Heart left ventricle (tissue), 16 donors: ENCODE measurements at regions not wholly inside any gene's neighbourhood (a gene's known extent, or its start where the extent isn't known, plus 50 kb on each side); places are given as distances from the start of the nearest gene placed in this dataset.

Experiments used
- ATAC-seq, 4 donors: fragments of 200-7000 bp; cut with Tn5 transposase; one replicate each; pipeline ENCODE4 v1.9.1; 2020 to 2022; ENCODE audit warnings: moderate library complexity in 4 of 4, mild to moderate bottlenecking in 3 of 4, moderate number of reproducible peaks in 1 of 4
- DNase-seq, 5 donors: peaks; one replicate each; pipeline ENCODE4 v3.0.0-alpha.2; 2020
- H3K27ac ChIP-seq, 12 donors: fragments of 200-600 bp; sonication (generic) in 4 of 12; one replicate each; pipeline versions ENCODE4 v1.5.0 to v1.8.0; 2016 to 2022; ENCODE audit warnings: mild to moderate bottlenecking in 2 of 12
- H3K27me3 ChIP-seq, 9 donors: fragments of 200-600 bp; sonication (generic) in 2 of 9; one replicate each; pipeline versions ENCODE4 v1.5.1 to v1.8.0; 2016 to 2022; ENCODE audit warnings: mild to moderate bottlenecking in 3 of 9
- H3K36me3 ChIP-seq, 9 donors: fragments of 200-600 bp; sonication (generic) in 2 of 9; one replicate each; pipeline versions ENCODE4 v1.5.0 to v1.8.0; 2018 to 2022; ENCODE audit warnings: mild to moderate bottlenecking in 2 of 9
- H3K4me1 ChIP-seq, 12 donors: fragments of 200-600 bp; sonication (generic) in 4 of 12; one replicate each; pipeline versions ENCODE4 v1.5.0 to v1.8.0; 2016 to 2022; ENCODE audit warnings: mild to moderate bottlenecking in 3 of 12
- H3K4me3 ChIP-seq, 12 donors: fragments of 200-600 bp; sonication (generic) in 4 of 12; one replicate each; pipeline versions ENCODE4 v1.5.0 to v1.8.0; 2017 to 2022; ENCODE audit warnings: mild to moderate bottlenecking in 9 of 12, moderate library complexity in 4 of 12
- H3K9me3 ChIP-seq, 12 donors: fragments of 200-600 bp; sonication (generic) in 4 of 12; one replicate each; pipeline versions ENCODE4 v1.5.0 to v1.8.0; 2016 to 2022; ENCODE audit warnings: mild to moderate bottlenecking in 1 of 12
- CTCF ChIP-seq, 12 donors: fragments of 200-600 bp; sonication (generic) in 4 of 12; IDR thresholded peaks; one replicate each; pipeline versions ENCODE4 v1.5.0 to v1.8.0; 2018 to 2022; ENCODE audit warnings: antibody characterized with exemption in 12 of 12, mild to moderate bottlenecking in 5 of 12
- POLR2A ChIP-seq, 2 donors: fragments of 450-650 bp; IDR thresholded peaks; one replicate each; pipeline ENCODE4 v1.6.1; 2017; ENCODE audit warnings: antibody characterized with exemption in 2 of 2, mild to moderate bottlenecking in 2 of 2, moderate library complexity in 2 of 2
- WGBS, 4 donors: extraction: QIAGEN DNeasy Blood & Tissue Kit in 2 of 4; methylation state at CpG; one replicate each; pipeline versions ENCODE4 v1.1.5 to v1.1.7; 2013 to 2018; 5-methylcytosine and 5-hydroxymethylcytosine counted together
- intact Hi-C, 10 donors: fragments of 100-400 bp; cut with DNase I; formaldehyde crosslinking; loops; one replicate each; pipeline versions ENCODE4 v1.11.1 to v1.14.2; 2022
- donor health status: ischemic (EF 13 %, LVEDD 7.1; RV severe dilation, severe dysfunction).
- donor health status: healthy with polysubstance abuse.
- donor health status: DM: no; HTN: yes; CAD: no.
- donor health status: DM: no; HTN: no; CAD: no.
- donor health status: ischemic (EF 25% LVEDD 6.9; RV normal size, moderate dysfunction).
- donor health status: ischemic (EF 25% LVEDD 5.7; RV mildly dilated, moderate dysfunction).
- donor health status: healthy.
- donor health status: DM: yes; HTN: yes; CAD: no.
- donor health status: ischemic (EF 35%, LVEDD 5.7; RV mildly dilated, moderate dysfunction).
- donor health status: nonischemic (EF 11% LVEDD 7.7; RV severe dilation, severe dysfunction).
- donor health status: DM: yes; HTN: yes; CAD: no.
- donor health status: PGD.
- donor health status: ischemic (EF 29% LVEDD 5.4; RV normal size, mild dysfunction).
- donor health status: nonischemic (EF 23%, LVEDD 6.1; RV moderate dilation, normal function).

GRCh38 chr3:87924485-87924884 is 134.3 kb downstream of the CGGBP1 start:
- Histone ChIP-seq H3K36me3 (no peaks in the 10 kb centered on the region), H3K9me3 (peaks cover 0 to 39% (median 14%) of the 10 kb centered on the region in 12 donors), H3K4me1 (no peaks in the 10 kb centered on the region), H3K27me3 (no peaks in the 10 kb centered on the region), H3K4me3 (no peak overlapping the region), H3K27ac (no peak overlapping the region)
- 64 to 69% (median 67%) methylated on average over 1 of the region's 1 CpG for WGBS, 4 donors
- intact Hi-C loops: no loop called here
- TF ChIP-seq CTCF (IDR thresholded peaks at IDR 0.05): no peak
- no peak for TF ChIP-seq POLR2A (IDR thresholded peaks at IDR 0.05)
- no peak for DNase-seq
- no peak for ATAC-seq

DNA sequence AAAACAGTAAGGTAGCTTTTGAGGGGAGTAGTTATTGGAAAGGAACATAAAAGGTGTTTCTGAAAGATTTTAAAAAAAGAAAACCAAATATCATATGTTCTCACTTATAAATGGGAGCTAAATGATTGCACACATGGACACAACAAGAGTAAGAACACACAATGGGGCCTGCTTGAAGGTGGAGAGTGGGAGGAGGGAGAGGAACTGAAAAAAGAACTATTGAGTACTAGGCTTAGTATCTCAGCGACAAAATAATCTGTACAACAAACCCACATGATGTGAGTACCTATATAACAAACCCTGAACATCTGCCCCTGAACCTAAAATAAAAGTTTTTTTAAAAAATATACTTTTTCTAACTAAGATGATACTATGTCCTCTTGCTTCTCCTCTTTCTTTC is 138.3 kb downstream of the CGGBP1 start:
- no peak overlapping the region for H3K4me3 ChIP-seq
- TF ChIP-seq POLR2A (IDR thresholded peaks at IDR 0.05) (no peak), CTCF (IDR thresholded peaks at IDR 0.05) (no peak)
- H3K36me3 ChIP-seq: no peaks in the 10 kb centered on the region
- H3K27me3 ChIP-seq: no peaks in the 10 kb centered on the region
- intact Hi-C loops: no loop called here
- WGBS, 4 donors: 31 to 46% (median 43%) methylated on average over 1 of the region's 1 CpG
- no peaks in the 10 kb centered on the region for H3K4me1 ChIP-seq
- no peak overlapping the region for H3K27ac ChIP-seq
- peaks cover 0 to 45% (median 18%) of the 10 kb centered on the region in 12 donors for H3K9me3 ChIP-seq
- no peak for DNase-seq
- ATAC-seq: no peak

- no peak for ATAC-seq
- Histone ChIP-seq H3K4me3 (no peak overlapping the region), H3K36me3 (no peaks in the 10 kb centered on the region), H3K27me3 (peaks cover 0 to 4% (median 0%) of the 10 kb centered on the region in 9 donors), H3K4me1 (no peaks in the 10 kb centered on the region), H3K9me3 (no peaks in the 10 kb centered on the region), H3K27ac (no peak overlapping the region)
- DNase-seq: no peak
- intact Hi-C loops: no loop called here
- TF ChIP-seq CTCF (IDR thresholded peaks at IDR 0.05) (no peak), POLR2A (IDR thresholded peaks at IDR 0.05) (no peak)
- 7 to 22% (median 19%) methylated on average over 1 of the region's 1 CpG for WGBS, 4 donors
Observed at GRCh38 chr3:87901141-87901540, 157.7 kb downstream of the CGGBP1 start.

- no peak overlapping the region for H3K27ac ChIP-seq
- DNase-seq (no peak), ATAC-seq (no peak)
- H3K4me1 ChIP-seq: no peaks in the 10 kb centered on the region
- no peaks in the 10 kb centered on the region for H3K9me3 ChIP-seq
- 15 to 28% (median 20%) methylated on average over 1 of the region's 1 CpG for WGBS, 4 donors
- H3K4me3 ChIP-seq: no peak overlapping the region
- TF ChIP-seq POLR2A (IDR thresholded peaks at IDR 0.05) (no peak), CTCF (IDR thresholded peaks at IDR 0.05) (peak in 5 of 12 donors; percentile 5 to 34 (median 15))
- no peaks in the 10 kb centered on the region for H3K36me3 ChIP-seq
- intact Hi-C loops: no loop called here
- H3K27me3 ChIP-seq: peaks cover 0 to 4% (median 0%) of the 10 kb centered on the region in 9 donors
Observed at GRCh38 chr3:87900061-87900460, 158.7 kb downstream of the CGGBP1 start.
